Endometrial microvascular endothelial cells (primary cell): ENCODE measurements at regions not wholly inside any gene's neighbourhood (a gene's known extent, or its start where the extent isn't known, plus 50 kb on each side); places are given as distances from the start of the nearest gene placed in this dataset.

Source experiments
- in situ Hi-C: cut with HindIII; loops from 2 replicates; pipeline ENCODE4 v1.10.0; 2017; ENCODE audit warnings: low sequenced_read_pairs, low pct_unique_long_range_greater_than_20kb; ENCODE audit errors: inconsistent ontology term

DNA sequence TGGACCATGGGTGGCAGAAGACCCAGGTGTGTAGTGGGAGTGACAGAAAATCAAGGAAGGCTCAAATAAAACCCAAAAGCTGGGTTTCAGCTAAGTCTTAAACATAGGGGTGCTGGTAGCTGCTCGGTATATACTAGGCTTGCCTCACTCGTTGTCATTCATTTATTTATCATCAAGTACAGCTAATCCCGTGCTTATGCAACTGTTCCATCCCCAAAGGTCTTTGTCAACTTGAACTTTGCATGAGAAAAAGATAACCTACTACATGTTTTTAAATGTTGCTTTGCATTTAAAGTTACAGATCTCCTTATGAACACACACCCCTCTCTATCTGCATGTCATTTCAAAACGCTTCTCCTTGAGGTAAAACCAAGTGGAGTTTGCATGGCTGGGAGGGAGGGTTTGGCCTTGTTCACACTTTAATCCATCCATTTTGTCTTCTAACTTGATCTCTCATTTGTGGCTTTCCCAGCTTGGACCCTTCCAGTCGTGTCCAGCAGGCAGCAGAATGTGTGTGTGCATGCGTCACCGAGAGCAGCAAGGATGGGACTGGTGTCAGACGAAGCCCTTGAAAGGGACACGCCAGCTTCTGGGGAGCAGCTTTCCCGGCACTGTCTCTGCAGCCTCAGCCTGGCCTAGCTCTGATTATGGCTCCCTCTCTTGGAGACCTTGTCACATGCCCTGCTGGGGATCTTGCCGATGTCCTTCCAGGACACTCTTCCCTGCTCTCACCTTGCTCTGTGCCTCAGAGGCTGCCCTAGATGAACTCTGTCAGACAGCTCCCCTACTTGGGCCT is 133.5 kb downstream of the GADD45G start:
- in situ Hi-C loops = no loop called here

DNA sequence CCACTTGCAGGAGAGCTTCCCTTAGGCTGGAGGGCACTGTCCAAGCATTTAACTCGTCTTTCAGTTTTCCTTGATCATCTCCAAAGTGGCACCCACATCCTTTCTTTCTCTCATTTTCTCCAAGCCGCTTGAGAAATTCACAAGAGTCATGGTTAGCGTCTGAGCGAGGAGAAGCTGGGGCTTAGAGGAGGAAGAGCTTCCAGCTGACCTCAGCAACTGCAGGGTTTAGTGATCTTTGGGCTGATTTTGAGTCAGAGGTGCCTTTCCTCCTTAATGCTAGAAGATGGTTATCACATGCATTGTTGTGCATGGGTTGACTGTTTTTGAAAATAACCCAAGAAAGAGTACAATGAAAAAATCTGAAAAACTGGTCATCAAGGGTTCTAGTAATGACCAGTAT is 134.7 kb downstream of the GADD45G start:
- in situ Hi-C loops = no loop called here

DNA sequence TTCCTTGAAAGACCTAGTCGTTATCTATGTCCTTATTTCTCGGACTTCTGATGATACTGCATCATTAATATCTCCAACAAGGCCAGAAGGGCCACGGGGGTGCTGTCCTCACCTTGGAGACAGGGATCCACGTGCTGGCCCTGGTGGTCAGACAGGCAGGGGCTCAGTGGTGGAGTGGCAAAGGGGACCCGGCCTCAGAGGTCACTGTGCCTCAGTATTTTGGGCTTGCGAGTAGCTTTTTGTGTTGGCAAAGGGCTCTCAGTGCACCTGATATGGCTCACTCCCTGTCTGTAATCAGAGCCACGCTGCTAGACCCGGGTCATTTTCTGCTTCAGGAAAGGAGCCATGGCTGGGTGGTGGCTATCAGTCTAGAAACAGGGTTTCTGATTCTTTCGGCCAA is 135.1 kb downstream of the GADD45G start:
- in situ Hi-C loops = no loop called here

DNA sequence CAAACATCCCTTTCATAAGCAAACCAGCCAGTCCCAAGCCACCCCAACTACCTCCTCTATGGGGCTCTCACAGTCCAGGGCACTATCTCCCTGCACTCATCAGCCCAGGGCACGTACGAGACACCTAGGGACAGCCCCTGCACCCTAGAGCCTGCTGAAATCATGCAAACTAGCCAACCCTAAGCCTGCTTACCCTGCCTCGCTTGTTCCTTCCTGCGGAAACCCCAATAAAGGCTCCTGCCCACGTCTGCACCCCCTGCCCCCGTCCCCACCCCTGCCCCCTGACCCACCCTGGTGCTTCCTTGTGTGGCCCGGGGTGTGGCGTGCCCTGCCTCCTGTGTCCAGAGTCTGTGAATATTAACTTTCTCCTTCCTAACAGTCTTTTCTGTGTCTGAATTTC is 135.9 kb downstream of the GADD45G start:
- in situ Hi-C loops = no loop called here

DNA sequence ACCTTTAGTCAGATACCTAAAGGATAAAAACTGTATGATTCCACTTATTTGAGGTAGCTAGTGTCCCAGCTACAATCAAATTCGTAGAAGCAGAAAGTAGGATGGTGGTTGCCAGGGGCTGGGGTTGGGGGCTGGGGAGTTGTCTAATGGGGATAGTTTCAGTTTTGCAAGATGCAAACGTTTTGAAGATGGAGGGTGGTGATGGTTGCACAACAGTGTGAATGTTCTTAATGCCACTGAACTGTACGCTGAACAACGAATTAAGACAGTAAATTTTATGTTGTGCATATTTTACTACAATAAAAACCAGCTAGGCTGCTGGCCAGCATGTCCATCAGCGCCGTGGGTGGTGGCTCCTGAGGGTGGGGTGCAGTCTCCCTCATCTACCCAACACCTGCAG is 137.8 kb downstream of the GADD45G start:
- in situ Hi-C loops = no loop called here

DNA sequence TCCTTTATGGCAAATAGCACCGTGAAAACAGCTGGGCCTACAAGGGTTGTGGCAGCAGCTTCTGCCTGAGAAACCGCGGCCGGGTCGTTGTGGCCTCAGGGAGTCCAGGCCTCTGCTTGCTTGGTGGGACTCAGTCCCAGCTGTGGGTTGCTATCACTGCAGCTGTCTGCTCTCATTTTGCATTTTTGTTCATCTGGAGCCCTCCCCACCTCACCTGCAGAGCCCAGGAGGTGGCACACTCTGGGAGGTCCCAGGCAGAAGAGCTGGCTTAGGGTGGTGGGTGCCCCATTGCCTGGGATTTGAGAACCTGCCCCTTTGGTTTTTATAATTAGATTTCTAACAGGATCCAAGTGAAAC is 138.4 kb downstream of the GADD45G start:
- in situ Hi-C loops = no loop called here

DNA sequence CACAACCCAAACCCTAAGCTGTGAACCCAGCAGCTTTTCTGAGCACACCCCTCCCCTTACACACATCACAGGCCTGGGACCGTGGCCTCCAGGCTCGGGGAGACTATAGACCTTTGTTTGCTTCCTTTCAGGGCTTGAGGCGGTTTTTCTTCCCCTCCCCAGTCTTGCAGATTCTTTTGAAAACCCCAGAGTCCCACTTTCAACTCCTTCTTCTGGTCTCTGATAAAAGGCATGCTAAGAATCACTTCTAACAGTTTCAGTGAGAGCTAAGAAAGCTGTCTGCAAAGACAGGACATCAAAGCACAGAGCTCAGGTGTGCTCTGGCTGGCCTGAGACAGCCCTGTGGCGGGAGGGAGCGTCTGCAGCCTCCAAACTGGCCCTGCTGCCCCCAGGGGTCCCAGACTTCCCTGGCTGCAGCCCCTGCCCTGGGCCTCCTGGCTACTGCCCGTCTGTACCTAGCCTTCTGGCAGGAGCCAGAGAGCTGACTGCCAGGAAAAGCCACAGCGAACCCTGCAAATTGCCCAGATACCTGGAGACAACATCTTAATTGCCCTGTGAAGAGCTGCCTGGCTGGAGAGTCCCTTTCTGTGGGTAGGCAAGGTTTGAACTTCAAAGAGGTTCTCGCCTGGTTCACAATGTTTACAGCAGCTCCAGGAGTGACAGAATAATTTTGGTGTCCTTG is 138.9 kb downstream of the GADD45G start:
- in situ Hi-C loops = no loop called here

DNA sequence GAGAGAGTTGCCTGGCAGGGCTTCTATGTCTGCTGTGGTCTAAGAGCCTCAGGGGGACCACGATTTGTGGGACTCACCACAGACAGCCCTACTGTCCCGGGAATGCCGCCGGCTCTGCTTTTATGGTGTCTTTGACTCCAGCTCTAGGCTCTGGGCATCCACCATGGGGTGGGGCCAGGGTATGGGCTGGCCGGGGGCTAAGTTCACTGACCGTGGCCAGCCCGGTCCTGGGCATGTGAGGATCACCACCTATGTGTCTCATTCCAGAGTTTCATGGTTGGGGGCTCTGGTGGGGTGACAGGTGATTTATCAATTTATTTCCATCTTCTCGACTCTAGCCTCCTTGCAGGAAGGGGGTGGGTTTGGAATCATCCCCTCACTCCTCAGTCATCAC is 139.4 kb downstream of the GADD45G start:
- in situ Hi-C loops = no loop called here

DNA sequence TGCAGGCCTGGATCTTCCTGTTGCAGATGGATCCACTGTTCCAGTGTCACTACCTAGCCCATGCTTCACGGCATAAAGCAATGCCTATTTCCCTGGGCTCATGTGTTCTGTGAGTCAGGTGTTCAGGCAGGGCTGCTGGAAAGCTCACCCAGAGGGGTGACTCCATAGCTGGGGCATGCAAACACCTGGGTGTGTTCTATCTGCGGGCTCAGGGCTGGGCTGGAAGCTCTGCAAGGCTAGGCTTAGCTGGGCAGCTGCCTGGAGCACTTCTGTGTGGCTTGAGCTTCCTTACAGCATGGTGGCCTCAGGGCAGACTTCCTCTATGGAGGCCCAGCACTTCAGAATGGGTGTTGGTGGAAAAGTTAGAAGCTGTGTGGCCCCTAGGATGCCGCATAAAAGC is 139.9 kb downstream of the GADD45G start:
- in situ Hi-C loops = no loop called here

DNA sequence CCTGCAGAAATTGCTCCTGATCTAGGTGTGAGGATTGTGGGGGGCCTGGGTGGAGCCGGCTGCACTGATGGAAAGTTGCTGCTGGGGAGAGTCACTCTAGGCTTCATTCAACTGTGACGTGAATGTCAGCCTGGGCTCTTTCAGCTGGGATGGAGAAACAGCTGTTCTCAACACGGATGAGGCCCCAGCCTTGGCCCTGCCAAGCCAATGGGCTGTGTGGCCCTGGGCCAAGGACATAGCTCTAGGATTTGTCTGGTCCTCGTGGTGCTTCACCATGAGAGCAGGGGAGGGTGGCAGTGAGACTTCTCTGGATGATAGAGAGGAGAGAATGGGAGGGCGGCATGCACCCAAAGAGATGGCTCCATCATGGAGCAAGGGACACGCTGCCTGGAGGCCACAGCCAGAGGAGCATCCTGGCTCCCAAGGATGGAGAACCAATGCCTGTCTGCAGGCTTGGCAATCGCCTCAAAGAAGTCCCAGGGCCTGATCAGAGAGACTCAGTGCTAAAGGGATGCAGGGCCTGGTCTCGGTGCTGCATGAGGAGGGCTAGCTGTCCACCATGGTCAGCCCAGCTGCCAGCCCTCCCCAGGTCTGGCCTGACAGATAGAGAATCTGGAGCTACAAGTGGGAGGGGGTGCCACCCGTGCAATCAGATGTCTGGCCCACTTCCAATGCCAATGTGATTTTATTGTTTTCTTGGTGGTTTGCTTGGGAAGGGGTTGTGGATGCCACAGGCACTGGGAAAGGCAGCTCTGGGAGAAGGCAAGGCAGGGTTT is 141.0 kb downstream of the GADD45G start:
- in situ Hi-C loops = no loop called here

DNA sequence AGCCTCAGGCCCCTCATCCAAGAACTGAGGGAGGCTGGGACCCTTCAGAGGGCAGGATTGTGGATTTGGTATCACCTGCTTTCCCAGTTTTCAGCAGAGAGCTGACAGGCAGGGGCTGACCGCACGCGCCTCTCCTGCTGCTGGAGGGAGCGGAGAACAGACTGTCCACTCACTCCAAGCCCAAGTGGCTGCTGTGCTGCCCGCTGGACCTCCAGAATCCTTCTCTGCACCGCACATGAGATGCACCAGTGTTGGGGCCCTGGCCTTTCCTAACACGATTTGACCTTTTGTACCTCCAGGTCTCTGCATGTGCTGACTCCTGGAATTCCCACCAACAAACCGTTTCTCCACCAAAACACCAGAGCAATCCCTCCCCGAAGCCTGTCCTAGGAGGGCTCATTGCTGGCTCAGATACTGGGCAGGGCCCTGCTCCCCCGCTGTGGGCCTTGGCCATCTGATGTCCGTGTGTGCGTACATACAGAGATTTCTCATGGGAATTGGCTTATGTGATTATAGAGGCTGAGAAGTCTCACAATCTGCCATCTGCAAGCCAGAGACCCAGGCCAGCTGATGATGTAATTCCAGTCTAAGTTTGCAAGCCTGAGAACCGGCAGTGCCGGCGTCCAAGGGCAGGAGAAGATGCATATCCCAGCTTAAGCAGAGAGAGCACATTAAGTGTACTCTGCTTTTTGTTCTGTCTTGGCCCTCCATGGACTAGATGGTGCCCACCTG is 141.7 kb downstream of the GADD45G start:
- in situ Hi-C loops = no loop called here

DNA sequence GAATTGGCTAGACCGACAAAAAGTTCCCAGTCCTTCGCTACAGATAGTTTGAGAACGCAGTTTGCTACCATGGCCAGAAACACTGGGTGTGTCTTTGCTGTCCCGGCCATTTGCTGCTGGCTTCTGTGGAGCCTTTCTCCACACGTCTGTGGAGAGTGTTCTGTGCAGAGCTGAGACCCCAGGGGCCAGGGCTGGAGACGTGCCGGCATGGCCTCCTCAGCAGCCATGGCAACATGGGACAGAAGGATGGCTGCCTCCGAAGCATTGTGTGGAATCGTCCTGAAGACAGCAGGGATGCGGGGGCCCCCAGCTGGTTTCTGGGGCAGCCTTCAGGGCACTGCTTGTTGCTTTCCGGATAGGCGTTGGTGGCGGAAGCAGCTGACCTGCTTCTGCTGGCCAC is 142.8 kb downstream of the GADD45G start:
- in situ Hi-C loops = no loop called here

DNA sequence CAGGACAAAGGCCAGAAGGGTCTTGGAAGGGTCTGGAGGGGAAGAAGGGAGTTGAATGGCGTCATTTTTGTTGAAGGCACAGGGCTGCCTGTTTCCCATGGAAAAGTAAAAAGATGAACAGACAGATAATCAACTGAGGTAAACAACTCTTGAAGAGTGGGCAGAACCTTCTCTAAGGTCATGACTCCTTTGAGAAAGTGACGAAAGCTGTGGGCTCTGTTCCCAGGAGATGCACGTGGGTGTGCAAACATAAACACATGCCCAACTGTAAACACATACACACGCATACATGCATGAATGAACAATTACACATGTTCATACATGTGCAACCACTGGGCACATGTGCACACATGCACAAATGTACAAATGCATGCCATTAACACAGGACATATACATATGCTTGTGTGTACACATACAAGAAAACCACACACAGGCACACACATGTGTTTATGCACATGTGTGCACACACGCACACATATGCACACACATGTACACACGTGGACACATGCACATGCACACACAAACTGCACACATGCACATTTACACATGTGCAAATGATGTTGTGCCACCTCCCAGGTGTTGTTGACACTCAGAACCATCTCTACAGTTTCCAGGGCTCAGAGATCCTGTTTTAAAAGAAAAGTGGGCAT is 143.3 kb downstream of the GADD45G start:
- in situ Hi-C loops = no loop called here

DNA sequence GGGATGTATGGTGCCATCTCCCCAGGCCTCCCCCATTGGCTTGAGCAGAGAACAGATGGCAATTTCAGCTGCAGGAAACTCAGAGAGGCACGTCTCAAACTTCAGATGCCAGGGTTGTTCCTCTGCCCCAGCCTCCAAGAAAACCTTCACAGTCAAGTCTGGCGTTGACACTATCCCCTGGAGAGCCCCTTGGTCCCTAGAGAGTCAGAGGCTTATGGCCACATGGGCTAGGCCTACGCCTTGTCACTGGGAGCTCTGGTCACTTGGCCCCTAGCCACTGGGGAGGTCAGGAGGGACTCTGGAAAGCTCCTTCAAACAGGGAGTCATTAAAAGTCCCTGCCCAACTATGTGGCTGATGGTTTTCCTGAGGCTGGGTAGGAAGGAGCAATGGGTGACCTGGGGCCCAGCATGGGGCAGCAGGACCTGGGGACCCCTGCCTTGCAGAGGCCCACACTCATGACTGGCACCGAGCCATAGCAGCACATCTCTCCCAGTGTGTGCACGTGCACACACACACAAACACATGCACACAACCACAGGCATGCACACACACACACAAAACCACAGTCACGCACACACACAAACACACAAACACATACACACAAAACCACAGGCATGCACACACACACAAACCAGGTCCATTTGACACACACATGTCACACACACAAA is 144.2 kb downstream of the GADD45G start:
- in situ Hi-C loops = no loop called here

DNA sequence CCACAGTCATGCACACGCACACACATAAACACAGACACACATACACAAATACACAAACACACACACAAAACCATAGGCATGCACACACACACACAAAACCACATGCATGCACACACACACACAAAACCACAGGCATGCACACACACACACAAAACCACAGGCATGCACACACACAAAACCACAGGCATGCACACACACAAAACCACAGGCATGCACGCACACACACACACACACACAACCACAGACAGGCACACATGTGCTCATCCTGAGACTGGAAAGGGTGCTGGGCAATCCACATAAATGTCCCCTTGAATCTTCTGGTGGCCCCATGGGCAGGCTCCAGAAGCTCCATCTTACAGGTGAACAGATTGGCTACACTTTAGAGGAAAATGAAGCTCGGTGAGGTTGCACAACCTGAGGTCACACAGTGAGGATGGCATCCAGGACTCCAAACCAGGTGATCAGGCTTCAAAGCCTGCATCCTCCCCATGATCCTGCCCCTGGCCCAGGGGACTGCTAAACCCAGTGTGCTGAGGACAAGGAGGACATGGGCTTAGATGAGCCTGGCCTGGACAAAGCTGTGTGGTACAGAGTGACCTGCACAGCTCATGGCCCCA is 144.8 kb downstream of the GADD45G start:
- in situ Hi-C loops = no loop called here

DNA sequence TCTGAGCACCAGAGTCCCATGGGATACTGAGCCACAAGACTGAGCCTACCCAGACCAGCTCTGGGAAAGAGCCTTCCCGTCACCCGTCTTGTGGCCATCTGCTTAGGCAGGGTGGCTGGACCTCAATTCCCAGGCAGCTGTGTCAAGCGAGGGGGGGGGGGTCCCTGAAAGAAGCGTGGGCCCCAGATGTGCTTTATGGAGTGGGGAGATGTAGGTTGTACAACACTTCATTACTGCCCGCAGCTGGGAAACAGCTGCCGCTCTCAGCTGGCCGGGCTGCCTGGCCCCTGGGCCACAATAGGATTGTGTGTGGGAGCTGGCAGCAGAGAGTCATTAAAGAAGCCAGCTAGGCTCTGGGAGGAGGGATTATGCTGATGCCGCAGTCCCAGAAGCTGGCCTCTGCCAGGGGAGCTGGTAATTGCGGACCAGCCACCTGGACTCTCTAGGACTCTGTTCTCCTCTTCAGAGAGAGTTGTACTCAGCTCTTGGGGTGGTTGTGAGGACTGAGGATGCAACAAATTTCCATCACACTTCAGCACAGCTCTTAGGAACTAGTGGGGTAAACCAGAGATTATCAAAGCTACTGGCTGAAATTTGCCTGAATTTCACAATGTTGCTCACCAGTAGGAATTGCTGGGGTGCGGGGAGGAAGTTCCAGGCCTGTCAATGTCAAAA is 145.4 kb downstream of the GADD45G start:
- in situ Hi-C loops = no loop called here

DNA sequence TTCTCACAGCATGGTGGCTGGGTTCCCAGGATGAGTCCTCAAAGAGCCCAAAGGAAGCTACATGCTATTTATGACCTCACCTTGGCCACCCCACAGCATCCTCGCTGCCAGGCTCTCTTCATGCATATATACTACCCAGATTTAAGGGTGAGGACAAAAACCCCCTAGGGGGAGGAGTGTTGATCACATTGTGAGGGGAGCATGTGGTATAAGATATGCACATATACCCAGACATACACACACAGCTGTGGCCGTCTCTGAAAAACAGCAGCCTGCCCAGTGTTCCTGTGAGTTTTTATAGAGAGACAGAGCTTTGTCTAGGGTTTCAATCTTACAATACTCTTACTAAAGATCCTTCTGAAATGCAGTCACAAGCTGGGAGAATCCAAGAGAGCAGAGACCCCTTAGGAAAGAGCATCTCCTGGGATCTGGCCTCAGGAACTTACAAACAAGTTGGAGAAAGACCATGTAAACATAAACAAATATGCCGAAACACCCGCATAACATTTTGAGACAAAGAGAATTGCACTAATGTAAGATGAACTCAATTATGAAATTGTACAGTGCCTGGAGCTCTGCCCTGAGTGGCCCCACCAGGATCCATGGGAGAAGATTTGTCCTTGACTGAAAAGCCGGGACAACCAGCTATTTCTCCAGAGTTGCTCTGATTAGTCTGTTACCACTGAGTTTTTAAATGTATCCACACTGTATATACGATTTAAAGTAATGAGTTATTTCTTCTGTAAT is 146.4 kb downstream of the GADD45G start:
- in situ Hi-C loops = no loop called here
